PC-9 (cell line): ENCODE measurements at regions not wholly inside any gene's neighbourhood (a gene's known extent, or its start where the extent isn't known, plus 50 kb on each side); places are given as distances from the start of the nearest gene placed in this dataset.

Source experiments
- BruUV-seq: library from RNA; stranded (reverse); fragments of 400-500 nt; replicated peaks from 2 replicates; lab custom pipeline; 2021; lab: Mats Ljungman, UMichigan
- CTCF ChIA-PET: fragments of 300-600 bp; sonication (Branson Sonifier 250); formaldehyde crosslinking; loops from one replicate; lab custom pipeline; 2022; ENCODE audit warnings: antibody characterized with exemption; lab: Charles Lee
- POLR2A ChIA-PET: fragments of 300-600 bp; sonication (Branson Sonifier 250); formaldehyde crosslinking; loops from one replicate; lab custom pipeline; 2022; ENCODE audit warnings: antibody characterized with exemption; ENCODE audit not compliant: unreplicated experiment; lab: Charles Lee
- DNase-seq, 2 experiments: peaks; one replicate each; pipeline versions ENCODE4 v3.0.0 to v3.0.0-alpha.2; 2015 to 2022; ENCODE audit warnings: mixed read lengths in 1 of 2
- H2AFZ ChIP-seq: fragments of 200-600 bp; sonication (generic); 2 replicates; pipeline ENCODE4 v1.8.1; 2017; ENCODE audit warnings: antibody characterized with exemption
- H3F3A ChIP-seq: fragments of 200-600 bp; sonication (generic); 2 replicates; pipeline ENCODE4 v1.8.1; 2017; ENCODE audit warnings: antibody characterized with exemption, mild to moderate bottlenecking, low read depth; ENCODE audit not compliant: insufficient read depth
- H3K27ac ChIP-seq: fragments of 200-600 bp; sonication (generic); 2 replicates; pipeline ENCODE4 v1.6.1; 2016; ENCODE audit warnings: mixed run types
- H3K27me3 ChIP-seq: fragments of 200-600 bp; sonication (generic); 2 replicates; pipeline ENCODE4 v1.6.1; 2016; ENCODE audit warnings: low read depth, mixed run types; ENCODE audit not compliant: insufficient read depth
- H3K36me3 ChIP-seq: fragments of 200-600 bp; sonication (generic); 2 replicates; pipeline ENCODE4 v1.6.1; 2016; ENCODE audit warnings: low read depth, mixed run types
- H3K4me1 ChIP-seq: fragments of 200-600 bp; sonication (generic); replicated peaks from 2 replicates; pipeline ENCODE4 v1.6.1; 2016; ENCODE audit warnings: mixed run types; ENCODE audit not compliant: insufficient read depth
- H3K4me2 ChIP-seq: fragments of 200-600 bp; sonication (generic); 2 replicates; pipeline ENCODE4 v1.6.1; 2017; ENCODE audit warnings: mixed run types
- H3K4me3 ChIP-seq: fragments of 200-600 bp; sonication (generic); 2 replicates; pipeline ENCODE4 v1.6.1; 2016; ENCODE audit warnings: mixed run types
- H3K79me2 ChIP-seq: fragments of 200-600 bp; sonication (generic); 2 replicates; pipeline ENCODE4 v1.6.1; 2017; ENCODE audit warnings: low read depth, mixed run types
- H3K9me2 ChIP-seq: fragments of 200-600 bp; sonication (generic); 2 replicates; pipeline ENCODE4 v1.8.1; 2017; ENCODE audit warnings: mild to moderate bottlenecking; ENCODE audit not compliant: insufficient read depth
- H3K9me3 ChIP-seq: fragments of 200-600 bp; sonication (generic); 2 replicates; pipeline ENCODE4 v1.8.1; 2016; ENCODE audit warnings: low read depth; ENCODE audit not compliant: insufficient read depth
- H4K20me1 ChIP-seq: fragments of 200-600 bp; sonication (generic); 2 replicates; pipeline ENCODE4 v1.8.1; 2017; ENCODE audit not compliant: insufficient read depth
- EZH2 ChIP-seq: fragments of 200-600 bp; sonication (generic); IDR thresholded peaks from 2 replicates; pipeline ENCODE4 v1.8.0; 2017; ENCODE audit warnings: antibody characterized with exemption, low read depth
- intact Hi-C: fragments of 100-400 bp; cut with micrococcal nuclease; formaldehyde crosslinking; loops from one replicate; pipeline ENCODE4 v1.10.0; 2022; ENCODE audit not compliant: unreplicated experiment
- TF ChIP-seq, protein P1 (sequence below): fragments of 200-600 bp; sonication (generic); conservative IDR thresholded peaks from 2 replicates; pipeline ENCODE4 v1.6.1; 2017; ENCODE audit warnings: mixed run types, antibody characterized with exemption, mild to moderate bottlenecking, moderate library complexity

DNA sequence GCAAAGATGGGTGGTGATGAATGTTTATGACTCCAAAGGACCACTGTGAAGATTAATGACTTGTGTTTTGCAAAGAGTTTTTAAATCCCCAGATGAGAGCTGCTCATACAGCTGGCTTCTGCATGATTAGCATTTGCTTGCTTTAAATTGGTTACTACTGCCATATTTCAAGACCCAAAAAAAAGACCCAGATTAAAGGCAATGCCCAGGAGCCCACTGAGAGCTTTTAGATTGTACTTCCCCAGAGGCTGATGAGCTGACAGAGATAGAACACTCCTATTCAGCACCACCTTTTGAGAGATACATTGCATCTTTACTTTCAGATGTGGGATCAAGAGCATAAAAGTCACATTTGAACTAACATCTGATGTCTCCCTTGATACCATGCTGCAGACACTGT, 142.0 kb downstream of the HNRNPD start:
- POLR2A ChIA-PET = no interaction called here
- H3K4me1 ChIP-seq = no peaks in the 10 kb centered on the region
- no peaks in the 10 kb centered on the region for H3K79me2 ChIP-seq
- H3K9me2 ChIP-seq = no peaks in the 10 kb centered on the region
- H3K36me3 ChIP-seq = no peaks in the 10 kb centered on the region
- no peak overlapping the region for H3K4me2 ChIP-seq
- DNase-seq = no peak
- H2AFZ ChIP-seq = no peak overlapping the region
- H4K20me1 ChIP-seq = no peaks in the 10 kb centered on the region
- H3K4me3 ChIP-seq = no peak overlapping the region
- no peaks in the 10 kb centered on the region for H3F3A ChIP-seq
- intact Hi-C loops = no loop called here
- CTCF ChIA-PET = no interaction called here
- H3K27ac ChIP-seq = no peak overlapping the region
- no peak for TF ChIP-seq EZH2
- TF ChIP-seq, protein P1, sequence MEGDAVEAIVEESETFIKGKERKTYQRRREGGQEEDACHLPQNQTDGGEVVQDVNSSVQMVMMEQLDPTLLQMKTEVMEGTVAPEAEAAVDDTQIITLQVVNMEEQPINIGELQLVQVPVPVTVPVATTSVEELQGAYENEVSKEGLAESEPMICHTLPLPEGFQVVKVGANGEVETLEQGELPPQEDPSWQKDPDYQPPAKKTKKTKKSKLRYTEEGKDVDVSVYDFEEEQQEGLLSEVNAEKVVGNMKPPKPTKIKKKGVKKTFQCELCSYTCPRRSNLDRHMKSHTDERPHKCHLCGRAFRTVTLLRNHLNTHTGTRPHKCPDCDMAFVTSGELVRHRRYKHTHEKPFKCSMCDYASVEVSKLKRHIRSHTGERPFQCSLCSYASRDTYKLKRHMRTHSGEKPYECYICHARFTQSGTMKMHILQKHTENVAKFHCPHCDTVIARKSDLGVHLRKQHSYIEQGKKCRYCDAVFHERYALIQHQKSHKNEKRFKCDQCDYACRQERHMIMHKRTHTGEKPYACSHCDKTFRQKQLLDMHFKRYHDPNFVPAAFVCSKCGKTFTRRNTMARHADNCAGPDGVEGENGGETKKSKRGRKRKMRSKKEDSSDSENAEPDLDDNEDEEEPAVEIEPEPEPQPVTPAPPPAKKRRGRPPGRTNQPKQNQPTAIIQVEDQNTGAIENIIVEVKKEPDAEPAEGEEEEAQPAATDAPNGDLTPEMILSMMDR = no peak
- H3K9me3 ChIP-seq = no peaks in the 10 kb centered on the region
- H3K27me3 ChIP-seq = no peaks in the 10 kb centered on the region
- no TSS peak for BruUV-seq

DNA sequence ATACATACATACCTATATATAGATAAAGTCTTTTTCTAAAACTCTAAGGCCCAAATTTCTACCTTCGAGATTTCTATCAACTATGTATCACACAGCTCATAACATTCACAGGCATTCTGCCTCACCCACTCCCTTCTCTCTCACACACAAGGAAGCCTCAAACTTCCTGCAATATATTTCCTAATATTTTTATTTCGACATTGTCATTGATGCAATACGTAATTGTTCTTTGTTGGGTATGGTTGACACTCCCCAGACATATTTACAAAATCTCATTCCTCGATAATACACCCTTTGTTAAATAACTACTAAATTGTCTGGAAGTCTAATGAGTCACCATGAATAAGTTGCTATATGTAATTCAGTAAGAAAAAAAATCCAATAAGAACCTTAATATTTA, 143.5 kb downstream of the HNRNPD start:
- H3K4me2 ChIP-seq = no peak overlapping the region
- intact Hi-C loops = no loop called here
- no TSS peak for BruUV-seq

DNA sequence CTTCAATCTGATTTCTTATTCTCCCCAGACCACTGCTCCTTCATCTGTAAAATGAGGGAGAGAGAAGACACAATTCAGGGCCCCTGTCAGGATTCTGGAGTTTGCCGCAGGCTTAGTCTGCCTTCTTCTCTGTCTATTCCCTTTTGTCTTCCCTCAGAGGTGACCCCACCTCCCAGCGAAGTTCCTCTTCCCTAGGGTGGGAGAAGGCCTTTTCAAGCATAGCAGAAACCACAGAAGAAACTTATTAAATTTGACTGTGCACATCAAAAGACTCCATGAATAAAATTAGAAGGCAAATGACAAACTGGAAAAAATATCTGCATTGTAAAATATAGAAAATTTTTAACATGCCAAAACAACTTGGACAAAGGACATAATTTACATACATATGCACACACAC, 148.8 kb downstream of the HNRNPD start:
- H3K79me2 ChIP-seq = no peaks in the 10 kb centered on the region
- H3K36me3 ChIP-seq = no peaks in the 10 kb centered on the region
- no peaks in the 10 kb centered on the region for H4K20me1 ChIP-seq
- CTCF ChIA-PET = no interaction called here
- POLR2A ChIA-PET = no interaction called here
- no peaks in the 10 kb centered on the region for H3F3A ChIP-seq
- intact Hi-C loops = no loop called here
- H3K4me3 ChIP-seq = no peak overlapping the region
- no peak for TF ChIP-seq EZH2
- TF ChIP-seq, protein P1 = no peak
- H2AFZ ChIP-seq = no peak overlapping the region
- BruUV-seq = no TSS peak
- no peak overlapping the region for H3K27ac ChIP-seq
- no peak for DNase-seq
- H3K9me3 ChIP-seq = no peaks in the 10 kb centered on the region
- no peaks in the 10 kb centered on the region for H3K27me3 ChIP-seq
- H3K4me2 ChIP-seq = no peak overlapping the region
- no peaks in the 10 kb centered on the region for H3K4me1 ChIP-seq
- H3K9me2 ChIP-seq = no peaks in the 10 kb centered on the region

More for the DNA sequence above, 143.5 kb downstream of the HNRNPD start:
- TF ChIP-seq, protein P1 = no peak
- no peak for TF ChIP-seq EZH2
- Histone ChIP-seq H3K27me3 (no peaks in the 10 kb centered on the region), H3K9me3 (no peaks in the 10 kb centered on the region), H3K4me3 (no peak overlapping the region), H3K27ac (no peak overlapping the region), H3K9me2 (no peaks in the 10 kb centered on the region), H3K4me1 (no peaks in the 10 kb centered on the region), H3K36me3 (no peaks in the 10 kb centered on the region), H3K79me2 (no peaks in the 10 kb centered on the region), H4K20me1 (no peaks in the 10 kb centered on the region), H2AFZ (no peak overlapping the region), H3F3A (no peaks in the 10 kb centered on the region)
- ChIA-PET CTCF (no interaction called here), POLR2A (no interaction called here)
- peak in 1 of 2 experiments; percentile 39 for DNase-seq
